Nephron progenitor cell (in vitro differentiated cells): ENCODE measurements at regions not wholly inside any gene's neighbourhood (a gene's known extent, or its start where the extent isn't known, plus 50 kb on each side); places are given as distances from the start of the nearest gene placed in this dataset.
"Not testable (repeated sequence)": the region's sequence is repeated elsewhere in the genome, so short reads cannot be mapped to it uniquely, and the experiment has no call there.

ENCODE experiments used
- DNase-seq: peaks from one replicate; pipeline ENCODE4 v3.0.0; 2021
- H3K27ac Mint-ChIP-seq: 2 replicates; pipeline ENCODE4 v1.8.0; 2021; ENCODE audit warnings: mild to moderate bottlenecking, moderate library complexity, mixed read lengths
- H3K27me3 Mint-ChIP-seq: 2 replicates; pipeline ENCODE4 v1.8.0; 2021; ENCODE audit warnings: mild to moderate bottlenecking, low read depth, mixed read lengths; ENCODE audit not compliant: poor library complexity
- H3K36me3 Mint-ChIP-seq: 2 replicates; pipeline ENCODE4 v1.8.0; 2021; ENCODE audit warnings: low read depth, mixed read lengths
- H3K4me1 Mint-ChIP-seq: 2 replicates; pipeline ENCODE4 v1.8.0; 2021; ENCODE audit warnings: mixed read lengths
- H3K4me3 Mint-ChIP-seq: 2 replicates; pipeline ENCODE4 v1.8.0; 2021; ENCODE audit warnings: mild to moderate bottlenecking, moderate library complexity, mixed read lengths
- H3K9me3 Mint-ChIP-seq: 2 replicates; pipeline ENCODE4 v1.8.0; 2021; ENCODE audit warnings: mild to moderate bottlenecking, moderate library complexity, mixed read lengths
- TF ChIP-seq, protein P1 (sequence below): fragments of 200-600 bp; sonication (generic); IDR thresholded peaks from 2 replicates; pipeline ENCODE4 v1.5.0; 2021; ENCODE audit warnings: antibody characterized with exemption

DNA sequence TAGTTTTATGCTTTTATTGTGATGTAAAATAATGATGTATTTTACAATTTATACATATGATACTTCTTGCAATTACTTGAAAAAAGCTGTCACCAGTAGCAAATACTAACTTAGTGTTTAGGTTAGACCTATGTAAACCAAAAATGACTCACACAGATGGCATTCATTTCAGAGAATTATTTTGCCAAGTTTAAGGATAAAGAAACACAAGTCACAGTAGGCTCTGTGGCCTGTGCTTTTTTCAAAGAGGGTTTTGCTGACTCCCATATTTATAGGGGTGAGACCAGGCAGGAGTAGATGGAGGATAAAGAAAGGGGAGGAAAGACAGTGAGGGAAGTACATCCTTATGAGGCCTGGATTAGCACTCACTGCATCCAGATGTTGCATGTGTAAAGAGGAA, 356.6 kb upstream of the NPAP1 start:
- Mint-ChIP-seq H3K27me3 (no peaks in the 10 kb centered on the region), H3K4me3 (no peak overlapping the region), H3K9me3 (peaks cover 30% of the 10 kb centered on the region), H3K27ac (no peak overlapping the region), H3K36me3 (no peaks in the 10 kb centered on the region), H3K4me1 (no peaks in the 10 kb centered on the region)
- no peak for DNase-seq
- TF ChIP-seq, protein P1, sequence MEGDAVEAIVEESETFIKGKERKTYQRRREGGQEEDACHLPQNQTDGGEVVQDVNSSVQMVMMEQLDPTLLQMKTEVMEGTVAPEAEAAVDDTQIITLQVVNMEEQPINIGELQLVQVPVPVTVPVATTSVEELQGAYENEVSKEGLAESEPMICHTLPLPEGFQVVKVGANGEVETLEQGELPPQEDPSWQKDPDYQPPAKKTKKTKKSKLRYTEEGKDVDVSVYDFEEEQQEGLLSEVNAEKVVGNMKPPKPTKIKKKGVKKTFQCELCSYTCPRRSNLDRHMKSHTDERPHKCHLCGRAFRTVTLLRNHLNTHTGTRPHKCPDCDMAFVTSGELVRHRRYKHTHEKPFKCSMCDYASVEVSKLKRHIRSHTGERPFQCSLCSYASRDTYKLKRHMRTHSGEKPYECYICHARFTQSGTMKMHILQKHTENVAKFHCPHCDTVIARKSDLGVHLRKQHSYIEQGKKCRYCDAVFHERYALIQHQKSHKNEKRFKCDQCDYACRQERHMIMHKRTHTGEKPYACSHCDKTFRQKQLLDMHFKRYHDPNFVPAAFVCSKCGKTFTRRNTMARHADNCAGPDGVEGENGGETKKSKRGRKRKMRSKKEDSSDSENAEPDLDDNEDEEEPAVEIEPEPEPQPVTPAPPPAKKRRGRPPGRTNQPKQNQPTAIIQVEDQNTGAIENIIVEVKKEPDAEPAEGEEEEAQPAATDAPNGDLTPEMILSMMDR, result no peak

DNA sequence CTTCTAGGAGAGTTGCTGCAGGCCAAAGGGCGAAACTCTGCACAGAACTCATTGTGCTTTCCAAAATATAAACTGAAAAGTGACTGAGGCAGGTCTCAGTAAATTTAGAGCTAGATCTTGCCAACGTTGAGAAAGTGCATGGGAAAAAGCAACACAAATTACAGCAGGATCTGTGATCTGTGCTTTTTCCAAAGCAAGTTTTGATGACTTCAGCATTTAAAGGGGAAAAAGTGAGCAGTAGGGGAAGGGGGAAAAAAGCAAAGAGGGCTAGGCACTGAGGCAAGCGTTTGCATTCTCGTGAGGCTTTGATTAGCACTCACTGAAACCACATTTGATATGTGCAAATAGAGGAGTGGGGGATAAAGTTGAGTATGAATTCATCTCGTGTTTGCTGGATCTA, 351.5 kb upstream of the NPAP1 start:
- not testable (repeated sequence) for H3K4me1 Mint-ChIP-seq, H3K36me3 Mint-ChIP-seq, H3K4me3 Mint-ChIP-seq, H3K27me3 Mint-ChIP-seq, H3K27ac Mint-ChIP-seq, DNase-seq
- H3K9me3 Mint-ChIP-seq, result peaks cover 24% of the 10 kb centered on the region

DNA sequence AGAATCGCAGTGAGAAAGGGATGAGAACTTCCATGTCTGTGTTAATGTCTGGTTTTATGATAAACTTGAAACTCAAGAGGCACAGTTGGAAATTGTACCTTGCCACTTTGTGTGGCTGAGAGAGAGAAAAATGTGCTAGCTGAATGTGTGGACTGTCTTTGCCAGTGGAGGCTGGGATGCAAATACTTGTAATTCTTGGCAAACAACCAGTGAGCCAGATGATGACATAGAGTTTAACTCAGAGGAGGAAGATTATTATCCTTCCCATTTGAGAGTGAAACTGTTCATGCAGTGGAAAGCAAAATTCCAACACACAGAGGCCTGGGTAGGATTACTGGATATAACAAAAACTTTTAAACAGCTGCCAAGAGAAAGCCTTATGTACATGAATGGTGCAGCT, 349.1 kb upstream of the NPAP1 start:
- not testable (repeated sequence) for H3K4me1 Mint-ChIP-seq, H3K36me3 Mint-ChIP-seq, H3K27ac Mint-ChIP-seq, H3K27me3 Mint-ChIP-seq, H3K4me3 Mint-ChIP-seq, DNase-seq
- H3K9me3 Mint-ChIP-seq, result peaks cover 28% of the 10 kb centered on the region

DNA sequence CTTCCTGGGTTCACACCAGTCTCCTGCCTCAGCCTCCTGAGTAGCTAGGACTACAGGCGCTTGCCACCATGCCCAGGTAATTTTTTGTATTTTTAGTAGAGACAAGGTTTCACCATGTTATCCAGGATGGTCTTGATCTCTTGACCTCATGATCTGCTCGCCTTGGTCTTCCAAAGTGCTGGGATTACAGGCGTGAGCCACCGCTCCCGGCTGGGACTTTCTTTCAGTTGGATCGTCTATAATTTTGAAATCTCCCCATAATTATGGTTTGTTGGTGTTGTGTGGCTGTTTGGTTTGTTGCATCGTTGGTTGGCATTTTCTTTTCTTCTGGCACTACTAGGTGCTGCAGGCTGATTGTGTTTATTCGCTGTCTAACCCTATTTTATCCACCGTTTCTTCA, 343.6 kb upstream of the NPAP1 start:
- not testable (repeated sequence) for DNase-seq, H3K36me3 Mint-ChIP-seq, H3K27me3 Mint-ChIP-seq, H3K4me3 Mint-ChIP-seq, H3K27ac Mint-ChIP-seq, H3K4me1 Mint-ChIP-seq
- H3K9me3 Mint-ChIP-seq, result peaks cover 35% of the 10 kb centered on the region

DNA sequence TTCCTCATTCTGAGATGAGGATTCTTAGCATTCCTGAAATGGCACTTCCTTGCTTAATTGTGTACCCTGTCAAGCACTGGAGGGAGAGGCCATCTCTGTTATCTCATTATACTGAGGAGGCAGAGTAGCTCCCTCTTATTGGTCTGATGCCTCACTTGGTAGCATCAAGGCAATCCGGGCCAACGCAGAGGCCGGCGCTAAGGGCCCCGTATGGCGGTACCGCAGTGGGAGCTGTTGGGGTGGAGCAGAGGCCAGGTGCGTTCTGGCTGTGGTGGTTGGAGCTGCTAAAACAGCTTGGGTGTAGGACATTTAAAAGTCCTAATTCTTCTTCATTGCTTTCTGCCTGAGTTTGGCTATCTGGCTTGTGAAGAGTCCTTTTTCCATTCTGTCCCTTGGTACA, 333.7 kb upstream of the NPAP1 start:
- H3K4me3 Mint-ChIP-seq, H3K27ac Mint-ChIP-seq, H3K27me3 Mint-ChIP-seq, H3K36me3 Mint-ChIP-seq, DNase-seq, H3K4me1 Mint-ChIP-seq: not testable (repeated sequence)
- H3K9me3 Mint-ChIP-seq, result peaks cover 24% of the 10 kb centered on the region

DNA sequence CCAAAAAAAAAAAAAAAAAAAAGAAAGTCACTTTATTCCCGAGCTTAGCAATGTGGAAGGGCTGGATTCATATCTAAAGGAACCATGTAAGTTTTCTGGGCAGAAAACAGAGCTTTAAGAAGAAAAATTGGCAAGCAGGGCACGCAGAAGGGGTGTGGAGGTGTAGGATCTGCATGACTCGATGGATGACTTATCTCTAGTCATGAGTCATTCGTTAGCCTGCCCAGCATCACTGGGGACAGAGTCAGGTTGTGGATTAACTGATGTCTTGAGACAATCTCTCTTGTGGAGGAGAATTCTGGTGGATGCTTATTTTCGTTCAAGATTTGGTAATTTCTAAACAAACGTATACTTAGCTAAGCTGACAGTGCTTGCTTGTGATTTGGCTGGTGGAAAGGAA, 322.8 kb upstream of the NPAP1 start:
- H3K27ac Mint-ChIP-seq, DNase-seq, H3K36me3 Mint-ChIP-seq, H3K4me3 Mint-ChIP-seq, H3K27me3 Mint-ChIP-seq, H3K4me1 Mint-ChIP-seq: not testable (repeated sequence)
- peaks cover 24% of the 10 kb centered on the region for H3K9me3 Mint-ChIP-seq

DNA sequence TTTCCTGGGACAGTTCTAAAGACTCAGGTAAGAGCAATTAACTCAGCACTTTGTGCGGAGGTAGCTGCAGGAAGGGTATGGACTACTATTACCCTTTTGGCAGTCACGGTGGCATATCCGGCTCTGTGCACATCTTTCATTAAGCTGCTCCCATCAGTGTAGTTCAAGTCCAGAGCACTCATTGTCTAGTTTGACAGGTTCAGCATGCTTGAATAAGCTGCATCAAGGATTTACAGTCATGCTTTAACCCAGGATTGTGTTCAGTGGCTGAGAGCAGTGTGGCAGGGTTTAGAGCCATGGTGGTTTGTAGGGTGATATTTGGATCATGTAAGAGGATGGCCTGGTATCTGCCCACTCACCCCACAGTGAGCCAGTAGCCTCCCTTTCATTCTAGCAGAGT, 294.5 kb upstream of the NPAP1 start:
- not testable (repeated sequence) for DNase-seq, H3K36me3 Mint-ChIP-seq, H3K4me3 Mint-ChIP-seq, H3K4me1 Mint-ChIP-seq, H3K27ac Mint-ChIP-seq, H3K27me3 Mint-ChIP-seq
- H3K9me3 Mint-ChIP-seq, result peaks cover 23% of the 10 kb centered on the region

DNA sequence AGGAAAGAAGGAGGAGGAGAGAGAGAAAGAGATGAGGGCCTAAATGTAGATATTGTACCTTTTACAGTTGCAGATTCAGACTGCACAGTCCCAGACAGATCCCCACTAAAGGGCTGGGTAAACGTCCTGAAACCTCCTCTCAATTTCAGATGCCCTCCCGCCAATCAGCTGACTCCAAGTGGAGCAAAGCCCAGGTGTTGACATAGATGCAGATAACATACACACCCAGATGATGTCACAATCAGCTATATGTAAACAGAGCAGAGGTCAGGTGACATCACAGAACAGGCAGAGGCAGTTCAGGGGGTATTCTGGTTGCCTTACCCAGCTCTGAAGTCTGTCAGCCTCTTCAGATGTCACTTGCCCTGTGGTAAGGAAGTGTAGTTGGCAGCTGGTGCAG, 290.3 kb upstream of the NPAP1 start:
- H3K4me1 Mint-ChIP-seq, H3K36me3 Mint-ChIP-seq, DNase-seq, H3K4me3 Mint-ChIP-seq, H3K27ac Mint-ChIP-seq, H3K27me3 Mint-ChIP-seq: not testable (repeated sequence)
- peaks cover 11% of the 10 kb centered on the region for H3K9me3 Mint-ChIP-seq

DNA sequence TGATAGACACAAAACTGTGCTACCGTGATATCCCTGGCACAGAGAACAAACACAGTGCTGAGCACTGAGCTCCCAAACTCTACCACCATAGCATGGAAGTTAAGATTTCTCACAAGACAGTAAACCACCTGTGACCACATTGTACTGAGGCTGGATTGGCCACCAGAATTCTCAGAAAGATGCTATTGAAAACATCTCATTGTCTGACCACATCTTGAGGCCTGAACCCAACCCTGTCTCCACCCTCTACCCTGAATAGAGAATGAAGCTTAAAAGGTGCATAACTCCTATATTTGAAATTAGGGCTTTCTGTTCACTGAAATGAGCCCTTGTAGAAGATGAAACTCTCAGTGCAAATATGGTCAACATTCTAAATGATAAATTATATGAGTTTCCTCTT, 281.3 kb upstream of the NPAP1 start:
- DNase-seq, result no peak
- peaks cover 13% of the 10 kb centered on the region for H3K9me3 Mint-ChIP-seq
- TF ChIP-seq, protein P1, result no peak
- peaks cover 3% of the 10 kb centered on the region for H3K27me3 Mint-ChIP-seq
- no peak overlapping the region for H3K4me3 Mint-ChIP-seq
- no peak overlapping the region for H3K27ac Mint-ChIP-seq
- H3K36me3 Mint-ChIP-seq, result no peaks in the 10 kb centered on the region
- no peaks in the 10 kb centered on the region for H3K4me1 Mint-ChIP-seq

DNA sequence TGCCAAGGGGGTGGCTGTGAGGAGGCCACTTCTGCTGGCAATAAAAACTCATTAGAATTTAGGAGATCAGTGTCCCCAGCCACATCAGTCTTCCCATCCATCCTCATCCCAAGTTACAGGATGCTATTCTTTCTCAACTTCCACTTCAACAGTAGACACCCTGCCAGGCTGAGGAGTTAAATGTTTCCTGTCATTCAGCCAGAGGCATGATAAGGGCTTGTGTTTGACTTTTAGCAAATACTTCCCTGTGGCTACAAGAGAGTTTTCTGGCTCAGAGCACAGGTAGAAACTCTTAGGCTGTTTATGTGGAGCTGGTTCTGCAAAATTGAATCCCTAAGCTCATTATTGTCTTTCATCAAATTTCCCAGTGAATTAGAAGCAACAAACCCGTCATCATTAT, 262.9 kb upstream of the NPAP1 start:
- H3K36me3 Mint-ChIP-seq, H3K27ac Mint-ChIP-seq, DNase-seq, H3K4me3 Mint-ChIP-seq, H3K27me3 Mint-ChIP-seq, H3K4me1 Mint-ChIP-seq: not testable (repeated sequence)
- peaks cover 60% of the 10 kb centered on the region for H3K9me3 Mint-ChIP-seq

DNA sequence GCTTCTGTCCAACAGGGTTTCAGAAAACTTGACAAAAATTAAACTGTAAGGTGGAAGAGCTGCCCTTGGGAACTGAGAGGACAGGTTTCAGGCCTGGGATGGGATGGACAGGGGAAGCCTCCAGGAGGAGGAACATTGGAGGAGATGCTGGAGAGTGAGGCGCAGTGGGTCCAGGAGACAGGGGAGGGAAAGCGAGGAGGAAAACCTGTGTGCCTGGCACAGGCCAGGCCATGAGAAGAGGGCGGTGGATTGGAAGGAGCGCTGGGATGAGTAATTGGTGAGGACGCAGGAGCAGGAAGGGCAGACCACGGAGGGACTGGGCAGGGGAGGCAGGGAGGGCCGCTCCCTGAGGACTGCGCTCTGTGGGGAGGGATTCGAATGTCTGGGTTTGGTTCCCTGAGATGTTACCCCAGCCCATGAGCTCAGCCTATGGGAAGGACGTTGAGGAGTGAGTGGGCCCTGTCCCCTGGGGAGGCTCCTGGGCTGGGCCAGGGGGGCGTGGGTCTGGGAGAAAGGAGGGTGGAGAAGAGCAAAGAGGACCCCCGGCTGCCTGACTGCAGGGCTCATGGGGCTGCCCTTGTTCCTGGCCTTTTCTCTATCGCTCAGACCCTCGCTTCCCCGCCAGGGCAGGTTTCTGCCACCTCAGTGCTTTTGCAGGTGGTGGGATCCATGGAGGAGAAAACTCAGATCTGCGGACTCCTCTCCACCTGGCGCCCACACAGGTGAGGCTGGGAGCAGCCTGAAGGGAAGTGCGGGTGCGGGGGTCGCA, 249.1 kb upstream of the NPAP1 start:
- H3K27me3 Mint-ChIP-seq, DNase-seq, H3K4me1 Mint-ChIP-seq, H3K36me3 Mint-ChIP-seq, H3K27ac Mint-ChIP-seq: not testable (repeated sequence)
- peak overlapping the region; percentile 66 for H3K4me3 Mint-ChIP-seq
- H3K9me3 Mint-ChIP-seq, result peaks cover 35% of the 10 kb centered on the region

DNA sequence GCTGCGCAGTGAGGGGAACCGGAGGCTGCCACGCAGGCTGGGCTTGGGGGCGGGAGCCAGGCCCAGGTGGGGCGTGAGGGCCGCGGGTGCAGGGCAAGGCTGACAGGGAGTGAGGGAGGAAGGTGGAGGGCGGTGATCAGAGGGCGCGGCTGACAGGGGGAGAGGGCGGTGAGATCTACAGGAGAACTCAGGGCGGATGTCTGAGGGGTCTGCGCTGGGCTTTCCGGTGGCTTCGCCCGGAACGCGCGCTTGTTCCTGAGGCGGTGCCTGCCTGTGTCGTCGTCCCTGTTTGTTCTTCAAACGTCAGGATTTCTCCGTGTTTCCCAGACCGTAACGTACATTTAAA, 248.5 kb upstream of the NPAP1 start:
- Mint-ChIP-seq H3K4me3 (peak overlapping the region; percentile 75), H3K9me3 (peaks cover 35% of the 10 kb centered on the region)
- DNase-seq, result peak; percentile 33
- not testable (repeated sequence) for H3K4me1 Mint-ChIP-seq, H3K27me3 Mint-ChIP-seq, H3K27ac Mint-ChIP-seq, H3K36me3 Mint-ChIP-seq

DNA sequence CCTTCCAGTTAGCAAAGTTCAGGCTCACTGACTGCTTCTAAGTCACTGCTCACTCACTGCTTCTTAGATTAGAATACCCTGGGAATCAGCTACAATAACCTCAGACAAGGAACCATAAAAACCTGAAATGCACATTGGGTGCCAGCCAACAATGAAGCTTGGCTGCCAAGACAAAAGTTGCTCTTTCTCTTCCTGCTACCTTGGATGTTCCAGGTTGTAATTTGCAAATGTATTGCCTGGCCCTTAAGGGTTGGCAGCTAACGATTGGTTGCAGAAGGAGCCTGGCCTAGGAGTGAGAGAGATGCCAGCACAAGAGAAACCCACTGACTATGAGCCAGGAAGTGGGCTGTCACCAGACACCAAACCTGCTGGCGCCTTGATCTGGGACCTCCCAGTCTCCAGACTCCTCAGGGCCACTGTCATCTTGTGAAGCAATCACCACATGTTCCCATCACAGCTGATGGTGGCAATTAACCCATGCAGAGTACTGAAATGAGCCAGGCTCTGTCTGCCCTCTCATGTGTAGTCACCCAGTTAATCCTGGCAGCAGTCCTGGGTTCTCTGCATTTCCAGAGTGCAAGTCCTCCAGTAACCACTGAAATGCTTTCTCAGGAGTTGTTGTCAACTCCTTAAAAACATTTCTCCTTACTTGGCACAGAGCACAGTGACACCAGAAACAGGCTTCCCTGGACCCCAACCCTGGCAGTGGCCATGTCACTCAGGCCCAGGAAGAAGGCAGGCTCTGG, 240.3 kb upstream of the NPAP1 start:
- DNase-seq, H3K27me3 Mint-ChIP-seq, H3K27ac Mint-ChIP-seq, H3K36me3 Mint-ChIP-seq, H3K4me3 Mint-ChIP-seq, H3K4me1 Mint-ChIP-seq: not testable (repeated sequence)
- H3K9me3 Mint-ChIP-seq, result peaks cover 45% of the 10 kb centered on the region
